ENCODE measurements at regions not wholly inside any gene's neighbourhood (a gene's known extent, or its start where the extent isn't known, plus 50 kb on each side); places are given as distances from the start of the nearest gene placed in this dataset.

DNA sequence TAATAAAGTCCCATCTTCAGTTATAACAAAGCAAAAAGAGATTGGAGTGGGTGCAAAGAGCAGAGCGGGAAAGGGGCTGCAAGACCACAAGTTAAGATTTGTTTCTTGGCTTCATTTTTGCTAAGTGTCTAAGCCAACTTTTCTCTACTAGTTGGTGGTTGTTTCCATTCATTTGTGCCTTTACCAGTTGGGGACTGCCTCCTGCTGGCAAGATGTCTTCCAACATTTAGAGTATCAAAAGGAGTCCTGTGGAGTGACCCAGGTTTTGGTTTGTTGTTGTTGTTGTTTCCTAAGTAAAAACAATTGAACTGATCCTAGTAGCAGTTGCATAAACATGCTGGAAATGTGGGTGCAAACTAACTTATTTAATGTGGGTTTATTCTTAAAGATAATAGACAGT, 121.1 kb downstream of the SPATA18 start:
- Histone ChIP-seq H3K4me1 (replicated peaks in 1 of 4; ENCODE audit: control insufficient read depth in 3 of 4, insufficient read depth in 4 of 4, low read length in 3 of 4) (no peaks in the 10 kb centered on the region), H3K56ac (replicated peaks; ENCODE audit: insufficient read length, low read depth, low read length) (no peak overlapping the region), H4K91ac (replicated peaks; ENCODE audit: insufficient read length, low read length) (no peak overlapping the region), H3K27me3 (replicated peaks in 1 of 4; ENCODE audit: control insufficient read depth in 3 of 4, extremely low read depth in 1 of 4, insufficient read depth in 3 of 4, low read length in 3 of 4) (no peaks in the 10 kb centered on the region), H3K23me2 (ENCODE audit: low read depth, low read length) (no peaks in the 10 kb centered on the region), H2BK20ac (ENCODE audit: low read length) (no peak overlapping the region), H3K4me3 (ENCODE audit: extremely low read depth in 1 of 4, insufficient read depth in 2 of 4, low read depth in 3 of 4, low read length in 4 of 4) (no peak overlapping the region), H2BK5ac (ENCODE audit: low read depth, low read length) (no peak overlapping the region), H3K79me2 (ENCODE audit: control insufficient read depth in 1 of 2, insufficient read depth in 2 of 2, low read length in 2 of 2) (no peaks in the 10 kb centered on the region), H3K23ac (ENCODE audit: insufficient read length) (no peak overlapping the region), H3K9ac (replicated peaks in 1 of 4; ENCODE audit: extremely low read depth in 1 of 4, low read depth in 3 of 4, low read length in 3 of 4) (no peak overlapping the region), H3K36me3 (ENCODE audit: control insufficient read depth in 2 of 4, insufficient read depth in 4 of 4, low read length in 3 of 4) (no peaks in the 10 kb centered on the region), H3K79me1 (ENCODE audit: low read depth, low read length) (no peaks in the 10 kb centered on the region), H3K27ac (ENCODE audit: low read depth, low read length) (no peak overlapping the region), H4K5ac (ENCODE audit: insufficient read length, low read depth, low read length) (no peak overlapping the region), H3K4ac (replicated peaks; ENCODE audit: insufficient read length, low read depth, low read length) (no peak overlapping the region), H4K8ac (ENCODE audit: extremely low read depth, insufficient read depth, low read length) (no peak overlapping the region), H3K14ac (ENCODE audit: insufficient read length) (no peak overlapping the region), H2BK15ac (ENCODE audit: low read length) (no peak overlapping the region), H2AFZ (ENCODE audit: low read length) (no peak overlapping the region), H3K9me3 (ENCODE audit: insufficient read depth in 2 of 2, low read depth in 1 of 2, low read length in 1 of 2) (peaks cover 7 to 8% of the 10 kb centered on the region in 2 experiments; a peak in 1 of 4 replicates), H2BK12ac (ENCODE audit: low read depth, low read length) (no peak overlapping the region), H2AK5ac (ENCODE audit: low read depth, low read length) (no peak overlapping the region), H4K20me1 (replicated peaks in 1 of 2; ENCODE audit: control insufficient read depth in 1 of 2, insufficient read depth in 2 of 2, low read length in 2 of 2) (no peaks in the 10 kb centered on the region), H3K4me2 (ENCODE audit: insufficient read depth in 1 of 2, low read depth in 2 of 2, low read length in 2 of 2) (no peak overlapping the region), H3K18ac (ENCODE audit: extremely low read depth, low read length) (no peak overlapping the region), H2BK120ac (replicated peaks; ENCODE audit: low read depth, low read length) (no peak overlapping the region)
- WGBS, 2 experiments (ENCODE audit: extremely low coverage in 1 of 2, insufficient coverage in 1 of 2, insufficient read length in 1 of 2, insufficient replicate concordance in 2 of 2, low coverage in 1 of 2, low lambda C conversion rate in 2 of 2, missing lambda C conversion rate in 1 of 2): 95% methylated on average over 1 of the region's 1 CpG; no CpG with 5 or more reads in 1 of the 2 experiments
- POLR2A ChIA-PET (ENCODE audit: partially characterized antibody): no interaction called here
- CTCF ChIA-PET (ENCODE audit: partially characterized antibody): interaction anchor here (1.2 kb wide), 1 partner anchor 23 kb away, joined by 3 read pairs; no protein-coding TSS in a partner anchor
- TF ChIP-seq RAD21 (IDR thresholded peaks at IDR 0.05 in 1 of 2, conservative IDR thresholded peaks at IDR 0.05 in 1 of 2; ENCODE audit: low read depth in 2 of 2, low read length in 2 of 2) (peak; percentile 40 to 58; a peak in 3 of 4 replicates), KDM1A (IDR thresholded peaks at IDR 0.05; ENCODE audit: borderline replicate concordance, low read length) (no peak), SP1 (IDR thresholded peaks at IDR 0.05; ENCODE audit: low read depth, low read length) (no peak), MAFK (IDR thresholded peaks at IDR 0.05; ENCODE audit: low read depth, low read length) (no peak), RFX5 (IDR thresholded peaks at IDR 0.05; ENCODE audit: borderline replicate concordance, low read depth, low read length) (no peak), POLR2A (IDR thresholded peaks at IDR 0.05; ENCODE audit: control extremely low read depth in 1 of 2, low read depth in 2 of 2, low read length in 2 of 2) (no peak), CTCF (IDR thresholded peaks at IDR 0.05; ENCODE audit: control extremely low read depth in 1 of 3, insufficient read depth in 1 of 3, low read depth in 1 of 3, low read length in 3 of 3) (peak in 1 of 3 experiments; percentile 31; a peak in 1 of 4 replicates)
- TF ChIP-seq, protein P1, sequence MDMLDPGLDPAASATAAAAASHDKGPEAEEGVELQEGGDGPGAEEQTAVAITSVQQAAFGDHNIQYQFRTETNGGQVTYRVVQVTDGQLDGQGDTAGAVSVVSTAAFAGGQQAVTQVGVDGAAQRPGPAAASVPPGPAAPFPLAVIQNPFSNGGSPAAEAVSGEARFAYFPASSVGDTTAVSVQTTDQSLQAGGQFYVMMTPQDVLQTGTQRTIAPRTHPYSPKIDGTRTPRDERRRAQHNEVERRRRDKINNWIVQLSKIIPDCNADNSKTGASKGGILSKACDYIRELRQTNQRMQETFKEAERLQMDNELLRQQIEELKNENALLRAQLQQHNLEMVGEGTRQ (IDR thresholded peaks at IDR 0.05; ENCODE audit: low read length): no peak
- FAIRE-seq (peak; percentile 36), DNase-seq (ENCODE audit: low read depth in 1 of 2, low spot score in 2 of 2) (no peak)

All from H1 (cell line).